DND-41 (cell line): ENCODE measurements at regions not wholly inside any gene's neighbourhood (a gene's known extent, or its start where the extent isn't known, plus 50 kb on each side); places are given as distances from the start of the nearest gene placed in this dataset.

Source experiments
- CTCF ChIP-seq: IDR thresholded peaks from 2 replicates; pipeline ENCODE4 v1.5.1; 2012; ENCODE audit warnings: borderline replicate concordance, low read length, moderate library complexity, mild to moderate bottlenecking; ENCODE audit not compliant: poor library complexity, severe bottlenecking; ENCODE audit errors: extremely low read depth
- EZH2 ChIP-seq: IDR thresholded peaks from 3 replicates; pipeline ENCODE4 v1.6.1; 2012; ENCODE audit warnings: borderline replicate concordance, low read depth, mild to moderate bottlenecking, moderate library complexity, low read length, inconsistent platforms; ENCODE audit not compliant: severe bottlenecking

GRCh38 chr10:62506371-62506770 lies 132.2 kb downstream of the ZNF365 start:
- TF ChIP-seq CTCF (no peak), EZH2 (no peak)
